Keratinocyte (primary cell): ENCODE measurements at regions not wholly inside any gene's neighbourhood (a gene's known extent, or its start where the extent isn't known, plus 50 kb on each side); places are given as distances from the start of the nearest gene placed in this dataset.

Experiments
- DNase-seq: peaks from one replicate; pipeline ENCODE4 v3.0.0-alpha.2; 2011; ENCODE audit warnings: low read depth, missing footprints, low spot score
- FAIRE-seq: peaks from 2 replicates; lab custom pipeline; 2011; peaks lifted over from hg19 to GRCh38; lab: Jason Lieb, UNC
- H2AFZ ChIP-seq: 2 replicates; pipeline ENCODE4 v1.6.0; 2012; ENCODE audit warnings: low read length, control low read depth, inconsistent platforms; ENCODE audit not compliant: control insufficient read depth
- H3K27ac ChIP-seq: 2 replicates; pipeline ENCODE4 v1.5.1; 2011; ENCODE audit warnings: low read length; ENCODE audit not compliant: control insufficient read depth, insufficient read depth
- H3K27me3 ChIP-seq: 3 replicates; pipeline ENCODE4 v1.6.0; 2011; ENCODE audit warnings: low read length; ENCODE audit not compliant: control insufficient read depth, insufficient read depth; ENCODE audit errors: extremely low read depth
- H3K36me3 ChIP-seq, 2 experiments: 2 replicates in 1 of 2; 3 replicates in 1 of 2; pipeline ENCODE4 v1.5.1; 2011; ENCODE audit warnings: low read length in 2 of 2, mild to moderate bottlenecking in 1 of 2; ENCODE audit not compliant: control insufficient read depth in 2 of 2, insufficient read depth in 2 of 2; ENCODE audit errors: extremely low read depth in 1 of 2
- H3K4me1 ChIP-seq: 3 replicates; pipeline ENCODE4 v1.5.1; 2011; ENCODE audit warnings: low read length; ENCODE audit not compliant: control insufficient read depth, insufficient read depth; ENCODE audit errors: extremely low read depth
- H3K4me2 ChIP-seq: 3 replicates; pipeline ENCODE4 v1.6.0; 2011; ENCODE audit warnings: low read depth, low read length; ENCODE audit not compliant: control insufficient read depth, insufficient read depth; ENCODE audit errors: extremely low read depth
- H3K4me3 ChIP-seq, 3 experiments: fragments of 200-600 bp in 1 of 3; sonication (generic) in 1 of 3; 2 replicates in 2 of 3; 3 replicates in 1 of 3; pipeline ENCODE4 v1.5.1; 2011 to 2016; ENCODE audit warnings: low read length in 3 of 3, mild to moderate bottlenecking in 3 of 3, control low read depth in 2 of 3, inconsistent platforms in 1 of 3, low read depth in 1 of 3, mixed read lengths in 1 of 3, mixed run types in 1 of 3, moderate library complexity in 1 of 3; ENCODE audit not compliant: control insufficient read depth in 2 of 3, insufficient read depth in 2 of 3; ENCODE audit errors: extremely low read depth in 1 of 3
- H3K79me2 ChIP-seq: 2 replicates; pipeline ENCODE4 v1.6.0; 2012; ENCODE audit warnings: low read length; ENCODE audit not compliant: control insufficient read depth, insufficient read depth
- H3K9ac ChIP-seq: 3 replicates; pipeline ENCODE4 v1.6.0; 2011; ENCODE audit warnings: low read length; ENCODE audit not compliant: control insufficient read depth, insufficient read depth; ENCODE audit errors: extremely low read depth
- H3K9me1 ChIP-seq: 3 replicates; pipeline ENCODE4 v1.6.0; 2011; ENCODE audit warnings: low read length; ENCODE audit not compliant: control insufficient read depth, insufficient read depth; ENCODE audit errors: extremely low read depth
- H3K9me3 ChIP-seq: 2 replicates; pipeline ENCODE4 v1.5.1; 2012; ENCODE audit warnings: low read depth, low read length; ENCODE audit not compliant: control insufficient read depth
- H4K20me1 ChIP-seq: 3 replicates; pipeline ENCODE4 v1.6.0; 2011; ENCODE audit warnings: low read length; ENCODE audit not compliant: control insufficient read depth, insufficient read depth; ENCODE audit errors: extremely low read depth
- EZH2 ChIP-seq: IDR thresholded peaks from one replicate; pipeline ENCODE4 v1.6.1; 2012; ENCODE audit warnings: inconsistent platforms, mild to moderate bottlenecking, low read length, moderate library complexity
- dilution Hi-C: fragments of 300-500 bp; cut with MboI; formaldehyde crosslinking; loops from one replicate; pipeline ENCODE4 v1.7.0; 2020; ENCODE audit warnings: low sequenced_read_pairs; ENCODE audit not compliant: extremely low pct_ligation_motif_present
- TF ChIP-seq, protein P1 (sequence below), 3 experiments: IDR thresholded peaks in 1 of 3; conservative IDR thresholded peaks in 1 of 3; optimal IDR thresholded peaks in 1 of 3; 2 replicates in 2 of 3; 3 replicates in 1 of 3; pipeline versions ENCODE3 to v1.5.1; 2011; ENCODE audit warnings: low read length in 3 of 3, mild to moderate bottlenecking in 3 of 3, moderate library complexity in 2 of 3, control low read depth in 1 of 3, inconsistent platforms in 1 of 3; ENCODE audit not compliant: insufficient read depth in 2 of 3; ENCODE audit errors: extremely low read depth in 1 of 3

DNA sequence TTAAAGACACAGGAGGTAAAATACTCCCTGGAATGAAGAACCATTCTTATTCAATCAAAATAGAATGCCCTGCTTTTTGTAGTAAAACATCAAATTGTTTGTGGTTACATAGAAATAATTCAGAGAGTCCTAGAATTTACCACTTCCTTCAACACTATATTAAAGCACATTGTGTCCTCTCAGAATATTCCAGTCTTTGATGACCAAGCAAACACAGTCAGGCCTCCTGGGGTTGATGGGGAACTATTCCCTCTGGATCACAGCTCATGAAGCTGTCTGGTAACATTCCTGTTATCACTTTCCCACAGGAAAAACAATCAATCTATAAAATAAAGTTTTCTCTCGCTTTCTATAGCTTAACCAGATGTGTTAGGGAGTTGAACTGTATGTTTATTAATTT is 389.3 kb downstream of the KCNA4 start:
- no peak for TF ChIP-seq EZH2
- TF ChIP-seq, protein P1, sequence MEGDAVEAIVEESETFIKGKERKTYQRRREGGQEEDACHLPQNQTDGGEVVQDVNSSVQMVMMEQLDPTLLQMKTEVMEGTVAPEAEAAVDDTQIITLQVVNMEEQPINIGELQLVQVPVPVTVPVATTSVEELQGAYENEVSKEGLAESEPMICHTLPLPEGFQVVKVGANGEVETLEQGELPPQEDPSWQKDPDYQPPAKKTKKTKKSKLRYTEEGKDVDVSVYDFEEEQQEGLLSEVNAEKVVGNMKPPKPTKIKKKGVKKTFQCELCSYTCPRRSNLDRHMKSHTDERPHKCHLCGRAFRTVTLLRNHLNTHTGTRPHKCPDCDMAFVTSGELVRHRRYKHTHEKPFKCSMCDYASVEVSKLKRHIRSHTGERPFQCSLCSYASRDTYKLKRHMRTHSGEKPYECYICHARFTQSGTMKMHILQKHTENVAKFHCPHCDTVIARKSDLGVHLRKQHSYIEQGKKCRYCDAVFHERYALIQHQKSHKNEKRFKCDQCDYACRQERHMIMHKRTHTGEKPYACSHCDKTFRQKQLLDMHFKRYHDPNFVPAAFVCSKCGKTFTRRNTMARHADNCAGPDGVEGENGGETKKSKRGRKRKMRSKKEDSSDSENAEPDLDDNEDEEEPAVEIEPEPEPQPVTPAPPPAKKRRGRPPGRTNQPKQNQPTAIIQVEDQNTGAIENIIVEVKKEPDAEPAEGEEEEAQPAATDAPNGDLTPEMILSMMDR (optimal IDR thresholded peaks at IDR 0.05 in 1 of 3, IDR thresholded peaks at IDR 0.05 in 1 of 3, conservative IDR thresholded peaks at IDR 0.05 in 1 of 3; ENCODE audit: extremely low read depth in 1 of 3, insufficient read depth in 2 of 3, low read length in 3 of 3) = no peak
- H3K9me3 ChIP-seq = no peaks in the 10 kb centered on the region

DNA sequence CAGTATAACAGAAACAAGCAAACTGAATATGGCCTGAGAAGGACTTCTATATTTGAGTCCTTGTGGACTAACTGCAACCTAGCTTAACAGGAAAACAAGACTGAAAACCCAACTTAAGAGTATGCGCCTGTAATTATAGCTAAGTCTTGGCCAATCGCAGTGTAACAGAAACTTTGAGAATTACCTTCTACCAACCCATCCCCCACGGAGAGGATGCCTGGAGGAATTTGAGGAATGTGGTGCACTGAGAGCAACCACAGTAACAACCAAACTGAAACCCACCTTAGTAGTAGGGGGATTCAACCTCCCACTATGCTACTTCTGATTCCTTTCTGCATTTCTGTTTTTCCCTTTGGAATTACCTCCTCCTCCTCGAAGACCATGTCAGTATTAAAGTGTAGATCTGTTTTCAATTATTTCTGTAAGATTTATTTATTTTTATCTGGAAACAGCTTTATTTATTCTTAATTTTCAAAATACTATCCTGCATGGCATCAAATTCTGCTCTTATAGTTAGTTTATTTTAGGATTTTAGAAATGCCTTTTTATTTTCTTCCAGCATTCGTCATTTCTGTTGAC is 393.6 kb downstream of the KCNA4 start:
- Histone ChIP-seq H3K27ac (no peak overlapping the region), H3K36me3 (no peaks in the 10 kb centered on the region), H3K4me2 (no peak overlapping the region), H3K27me3 (no peaks in the 10 kb centered on the region), H2AFZ (no peak overlapping the region), H3K79me2 (no peaks in the 10 kb centered on the region), H3K9me3 (no peaks in the 10 kb centered on the region), H3K4me3 (no peak overlapping the region), H3K9me1 (no peaks in the 10 kb centered on the region), H4K20me1 (no peaks in the 10 kb centered on the region), H3K4me1 (no peaks in the 10 kb centered on the region), H3K9ac (no peak overlapping the region)
- dilution Hi-C loops = no loop called here
- TF ChIP-seq, protein P1 (optimal IDR thresholded peaks at IDR 0.05 in 1 of 3, IDR thresholded peaks at IDR 0.05 in 1 of 3, conservative IDR thresholded peaks at IDR 0.05 in 1 of 3; ENCODE audit: extremely low read depth in 1 of 3, insufficient read depth in 2 of 3, low read length in 3 of 3) = no peak
- no peak for TF ChIP-seq EZH2
- FAIRE-seq = no peak
- DNase-seq = no peak

More for the DNA sequence above, 389.3 kb downstream of the KCNA4 start:
- Histone ChIP-seq H3K4me2 (no peak overlapping the region), H3K9ac (no peak overlapping the region), H3K36me3 (no peaks in the 10 kb centered on the region), H3K9me1 (no peaks in the 10 kb centered on the region), H3K79me2 (no peaks in the 10 kb centered on the region), H4K20me1 (no peaks in the 10 kb centered on the region), H3K4me1 (no peaks in the 10 kb centered on the region), H3K27me3 (no peaks in the 10 kb centered on the region), H3K27ac (no peak overlapping the region), H2AFZ (no peak overlapping the region), H3K4me3 (no peak overlapping the region)
- no peak for FAIRE-seq
- dilution Hi-C loops = no loop called here
- DNase-seq = no peak
